IPS DF 19.7 (cell line): ENCODE measurements at regions not wholly inside any gene's neighbourhood (a gene's known extent, or its start where the extent isn't known, plus 50 kb on each side); places are given as distances from the start of the nearest gene placed in this dataset.

Source experiments
- DNase-seq: peaks from one replicate; pipeline ENCODE4 v3.0.0-alpha.2; 2013; ENCODE audit warnings: low read depth, low spot score

- DNase-seq: no peak
Observed at GRCh38 chr10:49243610-49244283, 55.2 kb upstream of the C10orf71 start.

GRCh38 chr10:49243139-49243538 is 54.9 kb upstream of the TMEM273 start:
- peak; percentile 47 for DNase-seq

GRCh38 chr10:49242604-49243003 is 54.4 kb upstream of the TMEM273 start:
- no peak for DNase-seq

- no peak for DNase-seq
Observed at GRCh38 chr10:49241385-49241784, 53.2 kb upstream of the TMEM273 start.

- no peak for DNase-seq
Observed at GRCh38 chr10:49240946-49241345, 52.8 kb upstream of the TMEM273 start.
